ENCODE measurements at regions not wholly inside any gene's neighbourhood (a gene's known extent, or its start where the extent isn't known, plus 50 kb on each side); places are given as distances from the start of the nearest gene placed in this dataset.

GRCh38 chr12:60391051-60391450, 795.2 kb downstream of the SLC16A7 start:
- DNase-seq: no peak

- no peak for DNase-seq
Observed at GRCh38 chr12:60391791-60392190, 796.0 kb downstream of the SLC16A7 start.

- DNase-seq: no peak
Observed at GRCh38 chr12:60393093-60393492, 797.3 kb downstream of the SLC16A7 start.

- no peak for DNase-seq
Observed at GRCh38 chr12:60394665-60395064, 798.8 kb downstream of the SLC16A7 start.

GRCh38 chr12:60398547-60398946, 802.7 kb downstream of the SLC16A7 start:
- no peak for DNase-seq

- DNase-seq: no peak
Observed at GRCh38 chr12:60399064-60399463, 803.2 kb downstream of the SLC16A7 start.

- no peak for DNase-seq
Observed at GRCh38 chr12:60402996-60403395, 807.2 kb downstream of the SLC16A7 start.

GRCh38 chr12:60415351-60415750, 819.5 kb downstream of the SLC16A7 start:
- peak in 2 of 4 experiments; percentile 3 to 10 for DNase-seq

- DNase-seq: no peak
Observed at GRCh38 chr12:60419986-60420385, 824.2 kb downstream of the SLC16A7 start.

- DNase-seq: no peak
Observed at GRCh38 chr12:60421741-60422140, 825.9 kb downstream of the SLC16A7 start.

- no peak for DNase-seq
Observed at GRCh38 chr12:60437297-60437696, 841.5 kb downstream of the SLC16A7 start.

- DNase-seq: no peak
Observed at GRCh38 chr12:60441577-60441976, 845.7 kb downstream of the SLC16A7 start.

- no peak for DNase-seq
Observed at GRCh38 chr12:60451457-60451856, 855.6 kb downstream of the SLC16A7 start.

GRCh38 chr12:60465060-60465459, 869.2 kb downstream of the SLC16A7 start:
- no peak for DNase-seq

- no peak for DNase-seq
Observed at GRCh38 chr12:60468546-60468945, 872.7 kb downstream of the SLC16A7 start.

- no peak for DNase-seq
Observed at GRCh38 chr12:60475825-60476224, 880.0 kb downstream of the SLC16A7 start.

- DNase-seq: no peak
Observed at GRCh38 chr12:60487284-60487683, 891.5 kb downstream of the SLC16A7 start.

- no peak for DNase-seq
Observed at GRCh38 chr12:60489071-60489470, 893.2 kb downstream of the SLC16A7 start.

- peak in 3 of 4 experiments; percentile 6 to 21 (median 15) for DNase-seq
Observed at GRCh38 chr12:60494244-60494643, 898.4 kb downstream of the SLC16A7 start.

GRCh38 chr12:60498656-60499055, 902.8 kb downstream of the SLC16A7 start:
- no peak for DNase-seq

GRCh38 chr12:60501124-60501729, 905.4 kb downstream of the SLC16A7 start:
- DNase-seq: no peak

- DNase-seq: no peak
Observed at GRCh38 chr12:60522684-60523400, 927.0 kb downstream of the SLC16A7 start.

- no peak for DNase-seq
Observed at GRCh38 chr12:60529261-60529660, 933.4 kb downstream of the SLC16A7 start.

GRCh38 chr12:60529723-60530122, 933.9 kb downstream of the SLC16A7 start:
- no peak for DNase-seq

- DNase-seq: no peak
Observed at GRCh38 chr12:60535363-60535762, 939.5 kb downstream of the SLC16A7 start.
